22Rv1 (cell line): ENCODE measurements at regions not wholly inside any gene's neighbourhood (a gene's known extent, or its start where the extent isn't known, plus 50 kb on each side); places are given as distances from the start of the nearest gene placed in this dataset.
"Not testable (repeated sequence)": the region's sequence is repeated elsewhere in the genome, so short reads cannot be mapped to it uniquely, and the experiment has no call there.

Experiments used
- ZFX ChIP-seq: fragments of 450-650 bp; IDR thresholded peaks from 2 replicates; pipeline ENCODE4 v1.6.1; 2017; ENCODE audit warnings: antibody characterized with exemption, borderline replicate concordance
- TF ChIP-seq, protein P1 (sequence below): fragments of 450-650 bp; IDR thresholded peaks from 2 replicates; pipeline ENCODE4 v1.5.1; 2017; ENCODE audit warnings: mild to moderate bottlenecking

DNA sequence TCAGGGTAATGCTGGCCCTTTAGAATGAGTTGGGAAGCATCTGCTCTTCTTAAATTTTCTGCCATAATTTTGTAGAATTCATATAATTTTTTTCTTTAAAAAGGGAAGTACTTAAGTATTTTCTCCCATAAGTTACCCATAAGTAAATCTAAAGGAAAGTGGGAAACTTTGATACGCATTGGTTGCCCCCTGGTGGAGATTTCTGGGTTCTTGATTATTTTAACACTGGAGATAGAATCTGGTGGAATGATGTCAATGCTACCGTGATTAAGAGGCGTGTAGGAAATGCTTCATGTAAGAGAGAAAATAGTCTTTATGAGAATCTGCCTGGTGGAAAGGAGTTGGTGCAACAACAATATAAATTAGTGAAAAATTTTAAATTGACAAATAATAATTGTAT, 65.6 kb downstream of the OR4F15 start:
- TF ChIP-seq, protein P1, sequence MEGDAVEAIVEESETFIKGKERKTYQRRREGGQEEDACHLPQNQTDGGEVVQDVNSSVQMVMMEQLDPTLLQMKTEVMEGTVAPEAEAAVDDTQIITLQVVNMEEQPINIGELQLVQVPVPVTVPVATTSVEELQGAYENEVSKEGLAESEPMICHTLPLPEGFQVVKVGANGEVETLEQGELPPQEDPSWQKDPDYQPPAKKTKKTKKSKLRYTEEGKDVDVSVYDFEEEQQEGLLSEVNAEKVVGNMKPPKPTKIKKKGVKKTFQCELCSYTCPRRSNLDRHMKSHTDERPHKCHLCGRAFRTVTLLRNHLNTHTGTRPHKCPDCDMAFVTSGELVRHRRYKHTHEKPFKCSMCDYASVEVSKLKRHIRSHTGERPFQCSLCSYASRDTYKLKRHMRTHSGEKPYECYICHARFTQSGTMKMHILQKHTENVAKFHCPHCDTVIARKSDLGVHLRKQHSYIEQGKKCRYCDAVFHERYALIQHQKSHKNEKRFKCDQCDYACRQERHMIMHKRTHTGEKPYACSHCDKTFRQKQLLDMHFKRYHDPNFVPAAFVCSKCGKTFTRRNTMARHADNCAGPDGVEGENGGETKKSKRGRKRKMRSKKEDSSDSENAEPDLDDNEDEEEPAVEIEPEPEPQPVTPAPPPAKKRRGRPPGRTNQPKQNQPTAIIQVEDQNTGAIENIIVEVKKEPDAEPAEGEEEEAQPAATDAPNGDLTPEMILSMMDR = peak; percentile 29; the same call in 1 of the 2 replicates
- TF ChIP-seq ZFX = not testable (repeated sequence)
